Ishikawa (cell line): ENCODE measurements at regions not wholly inside any gene's neighbourhood (a gene's known extent, or its start where the extent isn't known, plus 50 kb on each side); places are given as distances from the start of the nearest gene placed in this dataset.

ENCODE experiments used
- CEBPB ChIP-seq: IDR thresholded peaks from 2 replicates; pipeline ENCODE4 v1.6.1; 2012
- CREB1 ChIP-seq: IDR thresholded peaks from 2 replicates; pipeline ENCODE4 v1.6.1; 2012; ENCODE audit warnings: low read depth
- EGR1 ChIP-seq: IDR thresholded peaks from 2 replicates; pipeline ENCODE4 v1.6.1; 2012
- EP300 ChIP-seq: IDR thresholded peaks from 2 replicates; pipeline ENCODE4 v1.6.1; 2012; ENCODE audit warnings: borderline replicate concordance
- FOXM1 ChIP-seq: IDR thresholded peaks from 2 replicates; pipeline ENCODE4 v1.6.1; 2012; ENCODE audit warnings: low read depth, borderline replicate concordance
- MAX ChIP-seq: IDR thresholded peaks from 2 replicates; pipeline ENCODE4 v1.6.1; 2012
- NFIC ChIP-seq: IDR thresholded peaks from 2 replicates; pipeline ENCODE4 v1.6.1; 2012
- RAD21 ChIP-seq: IDR thresholded peaks from 2 replicates; pipeline ENCODE4 v1.6.1; 2012; ENCODE audit warnings: low read depth
- TAF1 ChIP-seq: IDR thresholded peaks from 2 replicates; pipeline ENCODE4 v1.6.1; 2012; ENCODE audit warnings: low read depth, mild to moderate bottlenecking
- TCF12 ChIP-seq: IDR thresholded peaks from 2 replicates; pipeline ENCODE4 v1.6.1; 2012; ENCODE audit warnings: low read depth
- TEAD4 ChIP-seq: IDR thresholded peaks from 2 replicates; pipeline ENCODE4 v1.6.1; 2012
- USF1 ChIP-seq: IDR thresholded peaks from 2 replicates; pipeline ENCODE4 v1.6.1; 2012
- YY1 ChIP-seq: IDR thresholded peaks from 2 replicates; pipeline ENCODE4 v1.6.1; 2012; ENCODE audit warnings: low read depth
- ZBTB7A ChIP-seq: IDR thresholded peaks from 2 replicates; pipeline ENCODE4 v1.6.1; 2012; ENCODE audit warnings: low read depth
- TF ChIP-seq, protein P1 (sequence below): IDR thresholded peaks from 2 replicates; pipeline ENCODE4 v1.6.1; 2012; ENCODE audit warnings: low read depth, mild to moderate bottlenecking

GRCh38 chr14:71229875-71230274 lies 322.6 kb downstream of the PCNX1 start:
- TF ChIP-seq TEAD4 (no peak), FOXM1 (no peak), YY1 (no peak), MAX (no peak), TAF1 (no peak), EP300 (no peak), CEBPB (no peak), TCF12 (no peak), USF1 (no peak), EGR1 (no peak), CREB1 (no peak), NFIC (no peak), RAD21 (no peak), ZBTB7A (no peak)
- TF ChIP-seq, protein P1, sequence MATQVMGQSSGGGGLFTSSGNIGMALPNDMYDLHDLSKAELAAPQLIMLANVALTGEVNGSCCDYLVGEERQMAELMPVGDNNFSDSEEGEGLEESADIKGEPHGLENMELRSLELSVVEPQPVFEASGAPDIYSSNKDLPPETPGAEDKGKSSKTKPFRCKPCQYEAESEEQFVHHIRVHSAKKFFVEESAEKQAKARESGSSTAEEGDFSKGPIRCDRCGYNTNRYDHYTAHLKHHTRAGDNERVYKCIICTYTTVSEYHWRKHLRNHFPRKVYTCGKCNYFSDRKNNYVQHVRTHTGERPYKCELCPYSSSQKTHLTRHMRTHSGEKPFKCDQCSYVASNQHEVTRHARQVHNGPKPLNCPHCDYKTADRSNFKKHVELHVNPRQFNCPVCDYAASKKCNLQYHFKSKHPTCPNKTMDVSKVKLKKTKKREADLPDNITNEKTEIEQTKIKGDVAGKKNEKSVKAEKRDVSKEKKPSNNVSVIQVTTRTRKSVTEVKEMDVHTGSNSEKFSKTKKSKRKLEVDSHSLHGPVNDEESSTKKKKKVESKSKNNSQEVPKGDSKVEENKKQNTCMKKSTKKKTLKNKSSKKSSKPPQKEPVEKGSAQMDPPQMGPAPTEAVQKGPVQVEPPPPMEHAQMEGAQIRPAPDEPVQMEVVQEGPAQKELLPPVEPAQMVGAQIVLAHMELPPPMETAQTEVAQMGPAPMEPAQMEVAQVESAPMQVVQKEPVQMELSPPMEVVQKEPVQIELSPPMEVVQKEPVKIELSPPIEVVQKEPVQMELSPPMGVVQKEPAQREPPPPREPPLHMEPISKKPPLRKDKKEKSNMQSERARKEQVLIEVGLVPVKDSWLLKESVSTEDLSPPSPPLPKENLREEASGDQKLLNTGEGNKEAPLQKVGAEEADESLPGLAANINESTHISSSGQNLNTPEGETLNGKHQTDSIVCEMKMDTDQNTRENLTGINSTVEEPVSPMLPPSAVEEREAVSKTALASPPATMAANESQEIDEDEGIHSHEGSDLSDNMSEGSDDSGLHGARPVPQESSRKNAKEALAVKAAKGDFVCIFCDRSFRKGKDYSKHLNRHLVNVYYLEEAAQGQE: no peak

GRCh38 chr14:71230897-71231296 lies 323.6 kb downstream of the PCNX1 start:
- no peak for TF ChIP-seq CREB1
- TF ChIP-seq NFIC: no peak
- no peak for TF ChIP-seq FOXM1
- no peak for TF ChIP-seq MAX

DNA sequence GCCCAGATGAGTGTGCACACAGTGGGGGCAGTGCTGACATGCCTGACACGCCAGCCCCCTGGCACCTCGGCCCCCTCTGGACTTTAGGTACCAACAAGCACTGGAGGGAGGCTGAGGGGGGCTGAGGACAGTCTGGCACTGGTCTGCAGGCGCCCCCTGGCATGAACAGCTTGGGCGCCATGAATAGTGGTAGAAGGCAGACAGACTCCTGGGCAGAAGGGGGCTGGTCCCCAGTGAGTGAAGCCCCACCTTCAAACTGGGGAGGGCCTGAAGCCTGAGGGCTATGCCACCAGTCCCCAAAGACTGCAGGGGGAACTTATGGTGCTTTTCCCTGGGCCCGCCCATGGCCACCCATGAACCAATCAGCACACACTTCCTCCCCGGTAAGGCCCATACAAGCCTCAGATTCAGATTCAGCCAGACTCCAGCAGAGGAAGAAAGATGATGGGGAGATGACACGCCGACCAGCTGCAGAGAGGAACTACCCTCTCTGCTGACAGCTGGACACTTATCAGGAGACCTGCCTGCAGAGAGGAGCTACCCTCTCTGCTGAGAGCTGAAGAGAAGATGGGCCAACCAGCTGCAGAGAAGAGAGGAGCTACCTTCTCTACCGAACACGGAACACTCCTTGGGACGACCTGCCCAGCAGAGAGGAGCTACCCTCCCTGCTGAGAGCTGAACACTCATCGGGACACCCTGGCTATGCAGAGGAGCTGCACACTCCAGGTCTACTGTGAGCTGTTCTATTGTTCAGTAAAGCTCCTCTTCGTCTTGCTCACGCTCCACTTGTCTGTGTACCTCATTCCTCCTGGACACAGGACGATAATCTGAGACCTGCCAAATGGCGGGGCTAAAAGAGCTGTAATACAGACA lies 324.5 kb downstream of the PCNX1 start:
- TF ChIP-seq TEAD4: no peak
- TF ChIP-seq FOXM1: no peak
- TF ChIP-seq USF1: no peak
- no peak for TF ChIP-seq CEBPB
- no peak for TF ChIP-seq TCF12
- TF ChIP-seq NFIC: no peak
- TF ChIP-seq EP300: no peak
- no peak for TF ChIP-seq TAF1
- TF ChIP-seq ZBTB7A: no peak
- no peak for TF ChIP-seq YY1
- TF ChIP-seq MAX: no peak
- TF ChIP-seq CREB1: no peak
- TF ChIP-seq, protein P1: no peak
- TF ChIP-seq RAD21: no peak
- no peak for TF ChIP-seq EGR1

- TF ChIP-seq EGR1 (no peak), FOXM1 (no peak), TEAD4 (no peak), RAD21 (no peak), YY1 (no peak), USF1 (no peak), ZBTB7A (no peak), CEBPB (no peak), CREB1 (no peak), TAF1 (no peak), NFIC (no peak), TCF12 (no peak), EP300 (no peak), MAX (no peak)
- TF ChIP-seq, protein P1: no peak
These were observed 325.2 kb downstream of the PCNX1 start for GRCh38 chr14:71232506-71232905.
